ENCODE measurements at regions not wholly inside any gene's neighbourhood (a gene's known extent, or its start where the extent isn't known, plus 50 kb on each side); places are given as distances from the start of the nearest gene placed in this dataset.

DNA sequence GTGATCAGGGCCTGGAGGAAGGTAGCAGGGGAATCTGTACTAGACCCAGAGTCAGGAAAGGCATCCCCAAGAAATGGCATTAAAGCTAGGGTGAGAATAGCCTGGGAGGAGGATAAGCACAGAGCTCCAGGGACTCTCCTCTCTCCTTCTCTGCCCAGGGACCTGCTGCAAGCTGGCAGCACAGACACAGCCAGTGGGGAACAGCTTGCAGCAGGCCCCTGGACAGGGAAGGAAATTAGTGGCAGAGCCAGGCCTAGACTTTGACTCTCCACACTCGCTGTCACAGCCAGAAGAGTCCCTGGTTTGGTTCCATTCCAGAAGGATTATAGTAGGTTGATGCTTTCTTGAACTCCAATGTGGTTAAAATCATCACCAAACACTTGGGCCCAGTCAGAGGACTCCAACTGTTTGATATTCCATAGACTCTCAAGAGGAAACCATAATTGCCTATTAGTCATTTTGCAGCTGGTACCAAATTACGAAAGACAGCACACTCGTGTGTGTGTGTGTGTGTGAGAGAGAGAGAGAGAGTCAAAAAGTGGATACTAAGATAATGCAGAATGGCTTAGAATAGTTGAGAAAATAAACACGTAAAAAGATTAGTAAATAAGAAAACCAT, 95.5 kb upstream of the ATP8B1 start:
- Mint-ChIP-seq H3K9me3 (no peaks in the 10 kb centered on the region), H3K36me3 (ENCODE audit: insufficient read depth in 1 of 3, low read depth in 3 of 3) (no peaks in the 10 kb centered on the region), H3K27me3 (ENCODE audit: low read depth) (peaks cover 3% of the 10 kb centered on the region; the same call in 1 of the 2 replicates), H3K27ac (no peak overlapping the region), H3K4me3 (no peak overlapping the region), H3K4me1 (no peaks in the 10 kb centered on the region)
- Histone ChIP-seq H3K27me3 (ENCODE audit: insufficient read depth, low read length) (no peaks in the 10 kb centered on the region), H2BK120ac (ENCODE audit: low read depth, low read length, poor library complexity, severe bottlenecking) (no peak overlapping the region), H4K5ac (ENCODE audit: insufficient read length, low read depth, low read length) (no peak overlapping the region), H3K79me1 (ENCODE audit: insufficient read depth, low read depth, low read length, poor library complexity, severe bottlenecking) (no peaks in the 10 kb centered on the region), H3K4me1 (ENCODE audit: insufficient read depth, low read length) (no peaks in the 10 kb centered on the region), H3K56ac (ENCODE audit: insufficient read length, low read depth, low read length) (no peak overlapping the region), H2BK5ac (ENCODE audit: insufficient read length, low read length) (no peak overlapping the region), H2AFZ (ENCODE audit: low read length) (no peak overlapping the region), H3K14ac (ENCODE audit: insufficient read depth, low read length) (no peak overlapping the region), H3K23ac (ENCODE audit: insufficient read length, low read depth, low read length) (no peak overlapping the region), H3K18ac (ENCODE audit: insufficient read length, low read depth, low read length) (no peak overlapping the region), H3K23me2 (ENCODE audit: insufficient read length, low read depth, low read length, poor library complexity, severe bottlenecking) (no peaks in the 10 kb centered on the region), H4K91ac (ENCODE audit: insufficient read length, low read depth, low read length) (no peak overlapping the region), H3K27ac (ENCODE audit: insufficient read length, low read depth, low read length) (no peak overlapping the region), H2BK20ac (ENCODE audit: low read depth, low read length, poor library complexity, severe bottlenecking) (no peak overlapping the region), H3K9me3 (ENCODE audit: control insufficient read depth, low read depth, low read length) (no peaks in the 10 kb centered on the region), H4K8ac (replicated peaks; ENCODE audit: insufficient read length, low read depth, low read length) (no peak overlapping the region), H2BK12ac (ENCODE audit: insufficient read length, low read depth, low read length) (no peak overlapping the region), H3K9ac (ENCODE audit: extremely low read depth, insufficient read length, low read length) (no peak overlapping the region), H3K4me2 (ENCODE audit: insufficient read depth, insufficient read length, low read length) (no peak overlapping the region), H3K4ac (ENCODE audit: low read depth, low read length) (no peak overlapping the region), H2BK15ac (ENCODE audit: low read depth, low read length) (no peak overlapping the region), H3T11ph (ENCODE audit: low read length) (no peak overlapping the region), H4K20me1 (ENCODE audit: control insufficient read depth, insufficient read depth, insufficient read length) (no peaks in the 10 kb centered on the region), H2AK5ac (ENCODE audit: insufficient read length, low read length) (no peak overlapping the region), H3K79me2 (ENCODE audit: insufficient read depth, low read length) (no peaks in the 10 kb centered on the region)
- TF ChIP-seq CTCF (conservative IDR thresholded peaks at IDR 0.05), result no peak
- WGBS (ENCODE audit: extremely low coverage, insufficient read length, low lambda C conversion rate), result no CpG with 5 or more reads among the region's 4 CpGs
- no peak for DNase-seq

Data from H9 (cell line).